T-cell (primary cell): ENCODE measurements at regions not wholly inside any gene's neighbourhood (a gene's known extent, or its start where the extent isn't known, plus 50 kb on each side); places are given as distances from the start of the nearest gene placed in this dataset.

ENCODE experiments used
- ATAC-seq, 4 experiments: fragments of 200-7000 bp in 3 of 4; fragments of 150-1000 bp in 1 of 4; cut with Tn5 transposase; replicated peaks in 1 of 4; 1 replicate in 3 of 4; 2 replicates in 1 of 4; pipeline ENCODE4 v1.10.0; 2021; ENCODE audit warnings: moderate library complexity in 3 of 4, mild to moderate bottlenecking in 2 of 4, moderate number of reproducible peaks in 1 of 4
- CTCF ChIA-PET, 2 donors: fragments of 300-600 bp; sonication (Branson Sonifier 250); formaldehyde crosslinking; loops; one replicate each; lab custom pipeline; 2022; ENCODE audit warnings: antibody characterized with exemption in 2 of 2; lab: Charles Lee
- POLR2A ChIA-PET, 2 donors: fragments of 300-600 bp; sonication (Branson Sonifier 250); formaldehyde crosslinking; loops; one replicate each; lab custom pipeline; 2022; ENCODE audit warnings: antibody characterized with exemption in 2 of 2; lab: Charles Lee
- DNase-seq, 35 experiments: peaks; one replicate each; pipeline versions ENCODE4 v3.0.0 to v3.0.0-alpha.2; 2013 to 2023
- H3K27ac ChIP-seq: one replicate; pipeline ENCODE4 v1.5.1; 2013; ENCODE audit warnings: low read length
- H3K27me3 ChIP-seq, 2 experiments: replicated peaks in 1 of 2; 1 replicate in 1 of 2; 2 replicates in 1 of 2; pipeline versions ENCODE4 v1.6.1 to v1.7.0; 2013; ENCODE audit warnings: low read length in 1 of 2, mixed read lengths in 1 of 2; ENCODE audit not compliant: control insufficient read depth in 2 of 2, insufficient read depth in 2 of 2; ENCODE audit errors: extremely low read depth in 1 of 2
- H3K36me3 ChIP-seq, 2 donors: 1 replicate in 1 of 2; 2 replicates in 1 of 2; pipeline versions ENCODE4 v1.6.1 to v1.7.0; 2013; ENCODE audit warnings: low read length in 1 of 2; ENCODE audit not compliant: control insufficient read depth in 2 of 2, insufficient read depth in 1 of 2; ENCODE audit errors: extremely low read depth in 1 of 2
- H3K4me1 ChIP-seq, 2 experiments: 1 replicate in 1 of 2; 2 replicates in 1 of 2; pipeline versions ENCODE4 v1.6.1 to v1.7.0; 2013; ENCODE audit warnings: low read length in 2 of 2, mixed read lengths in 1 of 2; ENCODE audit not compliant: insufficient read depth in 2 of 2, control insufficient read depth in 1 of 2; ENCODE audit errors: extremely low read depth in 1 of 2
- H3K4me3 ChIP-seq, 2 donors: 1 replicate in 1 of 2; 2 replicates in 1 of 2; pipeline versions ENCODE4 v1.5.1 to v1.7.0; 2013; ENCODE audit warnings: mild to moderate bottlenecking in 2 of 2, low read length in 1 of 2, moderate library complexity in 1 of 2; ENCODE audit not compliant: control insufficient read depth in 1 of 2; ENCODE audit errors: extremely low read depth in 1 of 2
- H3K9me3 ChIP-seq: 2 replicates; pipeline ENCODE4 v1.7.0; 2013
- H3K27ac Mint-ChIP-seq, 2 donors: one replicate each; pipeline ENCODE4 v1.8.0; 2020 to 2021; ENCODE audit warnings: mild to moderate bottlenecking in 2 of 2, mixed read lengths in 2 of 2
- H3K27me3 Mint-ChIP-seq, 2 donors: one replicate each; pipeline ENCODE4 v1.8.0; 2021 to 2022; ENCODE audit warnings: mixed read lengths in 2 of 2
- H3K36me3 Mint-ChIP-seq: one replicate; pipeline ENCODE4 v1.8.0; 2021; ENCODE audit warnings: mixed read lengths
- H3K4me1 Mint-ChIP-seq, 3 donors: one replicate each; pipeline ENCODE4 v1.8.0; 2020 to 2022; ENCODE audit warnings: mixed read lengths in 3 of 3, mild to moderate bottlenecking in 1 of 3
- H3K4me3 Mint-ChIP-seq, 3 donors: one replicate each; pipeline ENCODE4 v1.8.0; 2020 to 2022; ENCODE audit warnings: mild to moderate bottlenecking in 3 of 3, mixed read lengths in 3 of 3, moderate library complexity in 3 of 3
- H3K9me3 Mint-ChIP-seq, 3 donors: one replicate each; pipeline ENCODE4 v1.8.0; 2020 to 2022; ENCODE audit warnings: mixed read lengths in 3 of 3
- WGBS: methylation state at CpG from one replicate; pipeline ENCODE4 v1.1.5; 2013; ENCODE audit warnings: missing lambda C conversion rate; ENCODE audit not compliant: insufficient coverage; 5-methylcytosine and 5-hydroxymethylcytosine counted together

GRCh38 chr2:38164881-38165280 lies 88.9 kb upstream of the CYP1B1 start:
- Mint-ChIP-seq H3K9me3 (no peaks in the 10 kb centered on the region), H3K27me3 (peaks cover 30 to 40% of the 10 kb centered on the region in 2 donors), H3K36me3 (no peaks in the 10 kb centered on the region), H3K4me1 (no peaks in the 10 kb centered on the region), H3K27ac (no peak overlapping the region), H3K4me3 (no peak overlapping the region)
- Histone ChIP-seq H3K27ac (no peak overlapping the region), H3K36me3 (no peaks in the 10 kb centered on the region), H3K27me3 (peaks cover 3 to 7% of the 10 kb centered on the region in 2 experiments), H3K4me3 (no peak overlapping the region), H3K4me1 (no peaks in the 10 kb centered on the region), H3K9me3 (no peaks in the 10 kb centered on the region)
- POLR2A ChIA-PET, result no interaction called here
- 100% methylated on average over 2 of the region's 4 CpGs for WGBS
- DNase-seq (no peak), ATAC-seq (no peak)
- CTCF ChIA-PET, result no interaction called here

GRCh38 chr2:38163579-38163978 lies 87.6 kb upstream of the CYP1B1 start:
- no peak overlapping the region for H3K4me3 ChIP-seq
- Mint-ChIP-seq H3K27ac (no peak overlapping the region), H3K4me3 (no peak overlapping the region), H3K9me3 (no peaks in the 10 kb centered on the region), H3K27me3 (peaks cover 29 to 35% of the 10 kb centered on the region in 2 donors), H3K4me1 (no peaks in the 10 kb centered on the region), H3K36me3 (no peaks in the 10 kb centered on the region)
- no peak overlapping the region for H3K27ac ChIP-seq
- no peak for DNase-seq
- peaks cover 3 to 7% of the 10 kb centered on the region in 2 experiments for H3K27me3 ChIP-seq
- H3K9me3 ChIP-seq, result no peaks in the 10 kb centered on the region
- ChIA-PET CTCF (interaction anchor here in 1 of 2 donors (0.7 kb wide), 1 partner anchor 175 kb away, joined by 3 read pairs; no protein-coding TSS in a partner anchor), POLR2A (no interaction called here)
- H3K4me1 ChIP-seq, result no peaks in the 10 kb centered on the region
- H3K36me3 ChIP-seq, result no peaks in the 10 kb centered on the region
- WGBS, result no CpG with 5 or more reads among the region's 1 CpG
- no peak for ATAC-seq

DNA sequence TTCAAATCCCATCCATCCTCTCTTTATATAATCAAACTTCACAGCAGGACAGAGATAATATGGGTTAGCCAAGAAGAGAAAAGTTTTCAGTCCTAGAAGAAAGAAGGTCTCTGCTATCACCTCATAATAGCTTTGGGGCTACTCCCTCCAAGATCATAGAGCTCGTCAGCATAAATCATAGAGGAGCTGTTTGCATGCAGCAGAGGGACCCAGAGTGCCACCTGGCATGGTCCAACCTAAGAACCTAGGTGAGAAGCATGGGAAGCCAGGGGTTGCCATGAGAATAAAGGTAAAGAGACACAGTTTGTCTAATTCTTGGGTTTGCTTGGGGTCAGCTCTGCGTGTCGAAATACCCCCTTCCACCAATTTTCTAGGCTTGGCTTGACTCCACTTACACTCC lies 87.1 kb upstream of the CYP1B1 start:
- Histone ChIP-seq H3K4me3 (no peak overlapping the region), H3K36me3 (no peaks in the 10 kb centered on the region), H3K27ac (no peak overlapping the region), H3K27me3 (peaks cover 3 to 7% of the 10 kb centered on the region in 2 experiments), H3K9me3 (no peaks in the 10 kb centered on the region), H3K4me1 (no peaks in the 10 kb centered on the region)
- H3K27ac Mint-ChIP-seq, result no peak overlapping the region
- H3K4me3 Mint-ChIP-seq, result no peak overlapping the region
- no CpG with 5 or more reads among the region's 3 CpGs for WGBS
- H3K27me3 Mint-ChIP-seq, result peaks cover 29 to 35% of the 10 kb centered on the region in 2 donors
- CTCF ChIA-PET, result interaction anchor here in 1 of 2 donors (0.7 kb wide), 1 partner anchor 54 kb away, joined by 3 read pairs; no protein-coding TSS in a partner anchor
- DNase-seq (no peak), ATAC-seq (no peak)
- H3K36me3 Mint-ChIP-seq, result no peaks in the 10 kb centered on the region
- no peaks in the 10 kb centered on the region for H3K9me3 Mint-ChIP-seq
- H3K4me1 Mint-ChIP-seq, result no peaks in the 10 kb centered on the region
- POLR2A ChIA-PET, result no interaction called here

GRCh38 chr2:38160516-38160915 lies 84.6 kb upstream of the CYP1B1 start:
- peaks cover 3 to 7% of the 10 kb centered on the region in 2 experiments for H3K27me3 ChIP-seq
- DNase-seq (no peak), ATAC-seq (no peak)
- H3K4me1 Mint-ChIP-seq, result no peaks in the 10 kb centered on the region
- ChIA-PET POLR2A (no interaction called here), CTCF (no interaction called here)
- H3K36me3 ChIP-seq, result no peaks in the 10 kb centered on the region
- no peak overlapping the region for H3K27ac Mint-ChIP-seq
- H3K27ac ChIP-seq, result no peak overlapping the region
- H3K4me3 ChIP-seq, result no peak overlapping the region
- peaks cover 26 to 44% of the 10 kb centered on the region in 2 donors for H3K27me3 Mint-ChIP-seq
- H3K4me1 ChIP-seq, result no peaks in the 10 kb centered on the region
- no peaks in the 10 kb centered on the region for H3K9me3 ChIP-seq
- no peaks in the 10 kb centered on the region for H3K9me3 Mint-ChIP-seq
- H3K36me3 Mint-ChIP-seq, result no peaks in the 10 kb centered on the region
- no peak overlapping the region for H3K4me3 Mint-ChIP-seq
- 94% methylated on average over 2 of the region's 5 CpGs for WGBS

DNA sequence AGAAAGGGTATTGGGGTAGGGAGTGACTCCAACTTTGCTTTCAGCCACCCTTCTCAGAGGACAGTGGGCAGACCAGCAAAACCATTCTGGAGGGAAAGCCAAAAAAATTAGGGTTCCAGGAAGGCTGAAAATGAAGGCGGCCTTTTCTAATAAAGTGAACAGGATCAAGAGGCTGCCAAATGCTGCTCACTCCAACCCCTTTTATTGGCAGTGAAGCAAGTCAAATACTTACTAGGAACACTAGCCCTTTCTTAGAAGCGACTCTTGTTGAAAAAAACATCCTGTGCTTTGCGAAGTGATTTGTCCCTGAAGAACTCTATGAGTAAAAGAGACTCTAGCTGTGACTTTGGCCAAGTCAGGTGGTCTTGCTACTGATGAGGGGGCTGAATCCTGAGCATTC lies 83.6 kb upstream of the CYP1B1 start:
- Mint-ChIP-seq H3K27ac (no peak overlapping the region), H3K27me3 (peaks cover 22 to 38% of the 10 kb centered on the region in 2 donors), H3K4me1 (no peaks in the 10 kb centered on the region), H3K36me3 (no peaks in the 10 kb centered on the region), H3K4me3 (no peak overlapping the region), H3K9me3 (no peaks in the 10 kb centered on the region)
- ChIA-PET CTCF (no interaction called here), POLR2A (no interaction called here)
- no peak for DNase-seq
- no peak overlapping the region for H3K27ac ChIP-seq
- H3K4me1 ChIP-seq, result no peaks in the 10 kb centered on the region
- ATAC-seq, result no peak
- H3K27me3 ChIP-seq, result peaks cover 3 to 7% of the 10 kb centered on the region in 2 experiments
- 100% methylated on average over 2 of the region's 3 CpGs for WGBS
- H3K36me3 ChIP-seq, result no peaks in the 10 kb centered on the region
- no peak overlapping the region for H3K4me3 ChIP-seq
- H3K9me3 ChIP-seq, result no peaks in the 10 kb centered on the region

- peaks cover 22 to 37% of the 10 kb centered on the region in 2 donors for H3K27me3 Mint-ChIP-seq
- Histone ChIP-seq H3K27ac (no peak overlapping the region), H3K27me3 (peaks cover 3 to 7% of the 10 kb centered on the region in 2 experiments), H3K9me3 (no peaks in the 10 kb centered on the region), H3K36me3 (no peaks in the 10 kb centered on the region), H3K4me1 (no peaks in the 10 kb centered on the region), H3K4me3 (no peak overlapping the region)
- H3K36me3 Mint-ChIP-seq, result no peaks in the 10 kb centered on the region
- ChIA-PET POLR2A (no interaction called here), CTCF (interaction anchor here in 1 of 2 donors (0.6 kb wide), 1 partner anchor 28 kb away, joined by 3 read pairs; no protein-coding TSS in a partner anchor)
- H3K4me1 Mint-ChIP-seq, result no peaks in the 10 kb centered on the region
- H3K4me3 Mint-ChIP-seq, result no peak overlapping the region
- 87% methylated on average over 3 of the region's 6 CpGs for WGBS
- DNase-seq (no peak), ATAC-seq (no peak)
- no peak overlapping the region for H3K27ac Mint-ChIP-seq
- H3K9me3 Mint-ChIP-seq, result no peaks in the 10 kb centered on the region
These were observed 83.2 kb upstream of the CYP1B1 start for GRCh38 chr2:38159191-38159590.
